AG08396 (cell line): ENCODE measurements at regions not wholly inside any gene's neighbourhood (a gene's known extent, or its start where the extent isn't known, plus 50 kb on each side); places are given as distances from the start of the nearest gene placed in this dataset.

Source experiments
- DNase-seq: peaks from one replicate; pipeline ENCODE4 v3.0.0; 2012; ENCODE audit warnings: low spot score, mixed read lengths

- DNase-seq, result no peak
Observed at GRCh38 chr20:11281768-11282167, 608.0 kb upstream of the JAG1 start.

GRCh38 chr20:11287126-11287525 lies 613.3 kb upstream of the JAG1 start:
- no peak for DNase-seq

- no peak for DNase-seq
Observed at GRCh38 chr20:11296221-11296620, 621.5 kb upstream of the BTBD3 start.

GRCh38 chr20:11296951-11297350 lies 620.7 kb upstream of the BTBD3 start:
- no peak for DNase-seq

- no peak for DNase-seq
Observed at GRCh38 chr20:11301699-11302098, 616.0 kb upstream of the BTBD3 start.

GRCh38 chr20:11302436-11302835 lies 615.3 kb upstream of the BTBD3 start:
- DNase-seq, result peak; percentile 47

- DNase-seq, result no peak
Observed at GRCh38 chr20:11304795-11305194, 612.9 kb upstream of the BTBD3 start.

GRCh38 chr20:11305406-11305805 lies 612.3 kb upstream of the BTBD3 start:
- no peak for DNase-seq

- DNase-seq, result no peak
Observed at GRCh38 chr20:11311659-11312224, 606.0 kb upstream of the BTBD3 start.

- DNase-seq, result no peak
Observed at GRCh38 chr20:11315525-11315924, 602.2 kb upstream of the BTBD3 start.

GRCh38 chr20:11316244-11316643 lies 601.4 kb upstream of the BTBD3 start:
- no peak for DNase-seq

GRCh38 chr20:11320033-11320432 lies 597.7 kb upstream of the BTBD3 start:
- no peak for DNase-seq

- no peak for DNase-seq
Observed at GRCh38 chr20:11323816-11324215, 593.9 kb upstream of the BTBD3 start.

- DNase-seq, result no peak
Observed at GRCh38 chr20:11324990-11325389, 592.7 kb upstream of the BTBD3 start.

GRCh38 chr20:11328839-11329238 lies 588.9 kb upstream of the BTBD3 start:
- no peak for DNase-seq

GRCh38 chr20:11329271-11329670 lies 588.4 kb upstream of the BTBD3 start:
- DNase-seq, result no peak

- no peak for DNase-seq
Observed at GRCh38 chr20:11331096-11331495, 586.6 kb upstream of the BTBD3 start.

GRCh38 chr20:11332381-11332780 lies 585.3 kb upstream of the BTBD3 start:
- DNase-seq, result no peak

GRCh38 chr20:11333634-11334033 lies 584.1 kb upstream of the BTBD3 start:
- DNase-seq, result no peak

- DNase-seq, result no peak
Observed at GRCh38 chr20:11337361-11338130, 580.1 kb upstream of the BTBD3 start.

- no peak for DNase-seq
Observed at GRCh38 chr20:11338496-11339306, 579.0 kb upstream of the BTBD3 start.

GRCh38 chr20:11344939-11345338 lies 572.8 kb upstream of the BTBD3 start:
- no peak for DNase-seq

GRCh38 chr20:11347738-11348137 lies 570.0 kb upstream of the BTBD3 start:
- DNase-seq, result no peak
